ENCODE measurements at regions not wholly inside any gene's neighbourhood (a gene's known extent, or its start where the extent isn't known, plus 50 kb on each side); places are given as distances from the start of the nearest gene placed in this dataset.

DNA sequence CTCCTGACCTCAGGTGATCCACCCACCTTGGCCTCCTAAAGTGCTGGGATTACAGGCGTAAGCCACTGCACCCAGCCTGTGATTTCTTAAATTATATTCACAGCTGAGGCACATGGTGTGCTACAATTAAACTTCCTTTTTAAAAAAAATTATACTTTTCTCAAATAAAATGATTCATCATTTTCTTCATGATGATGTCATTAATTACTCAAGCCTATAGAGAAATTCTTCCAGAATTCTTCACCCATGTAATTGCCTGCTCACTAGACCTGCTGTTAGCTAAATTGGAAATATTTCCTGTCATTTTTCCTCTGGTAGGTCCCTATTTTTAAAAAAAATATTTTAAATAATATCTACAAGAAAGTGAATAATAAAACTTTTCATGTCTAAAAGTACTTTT, 440.0 kb upstream of the ANO3 start:
- intact Hi-C loops (cut with micrococcal nuclease; ENCODE audit: unreplicated experiment), result no loop called here
- no peaks in the 10 kb centered on the region for H3K4me1 ChIP-seq (ENCODE audit: insufficient read depth, low read length, poor library complexity, severe bottlenecking)

GRCh38 chr11:25899617-25900160, 432.2 kb upstream of the ANO3 start:
- POLR2A ChIA-PET (ENCODE audit: low non-redundant PET), result no interaction called here
- no peaks in the 10 kb centered on the region for H3K27me3 ChIP-seq (replicated peaks; ENCODE audit: insufficient read depth, low read depth, low read length, poor library complexity)
- no peaks in the 10 kb centered on the region for H3K4me1 ChIP-seq (ENCODE audit: insufficient read depth, low read length, poor library complexity, severe bottlenecking)
- CTCF ChIA-PET, result no interaction called here
- no peak for DNase-seq (ENCODE audit: low spot score)
- H3K36me3 ChIP-seq (ENCODE audit: insufficient read depth, low read length, poor library complexity, severe bottlenecking), result no peaks in the 10 kb centered on the region
- intact Hi-C loops (cut with micrococcal nuclease; ENCODE audit: unreplicated experiment), result no loop called here
- TF ChIP-seq CTCF (conservative IDR thresholded peaks at IDR 0.05; ENCODE audit: low read depth, low read length) (no peak), EZH2 (IDR thresholded peaks at IDR 0.05; ENCODE audit: borderline replicate concordance, low read depth, low read length, poor library complexity, severe bottlenecking) (no peak)
- no peak overlapping the region for H3K27ac ChIP-seq (ENCODE audit: low read depth, low read length, poor library complexity, severe bottlenecking)
- H3K9me3 ChIP-seq (ENCODE audit: low read depth, low read length, poor library complexity, severe bottlenecking), result no peaks in the 10 kb centered on the region
- H3K4me3 ChIP-seq (ENCODE audit: low read depth, low read length, poor library complexity, severe bottlenecking), result no peak overlapping the region
- no TSS peak for BruUV-seq (replicated peaks)

More for the DNA sequence above, 440.0 kb upstream of the ANO3 start:
- H3K9me3 ChIP-seq (ENCODE audit: low read depth, low read length, poor library complexity, severe bottlenecking), result no peaks in the 10 kb centered on the region
- no peaks in the 10 kb centered on the region for H3K27me3 ChIP-seq (replicated peaks; ENCODE audit: insufficient read depth, low read depth, low read length, poor library complexity)
- DNase-seq (ENCODE audit: low spot score), result no peak
- no TSS peak for BruUV-seq (replicated peaks)
- no peak for TF ChIP-seq EZH2 (IDR thresholded peaks at IDR 0.05; ENCODE audit: borderline replicate concordance, low read depth, low read length, poor library complexity, severe bottlenecking)
- no peak for TF ChIP-seq CTCF (conservative IDR thresholded peaks at IDR 0.05; ENCODE audit: low read depth, low read length)
- POLR2A ChIA-PET (ENCODE audit: low non-redundant PET), result no interaction called here
- H3K4me3 ChIP-seq (ENCODE audit: low read depth, low read length, poor library complexity, severe bottlenecking), result no peak overlapping the region
- no peaks in the 10 kb centered on the region for H3K36me3 ChIP-seq (ENCODE audit: insufficient read depth, low read length, poor library complexity, severe bottlenecking)
- CTCF ChIA-PET, result no interaction called here
- H3K27ac ChIP-seq (ENCODE audit: low read depth, low read length, poor library complexity, severe bottlenecking), result no peak overlapping the region

GRCh38 chr11:25900814-25901213, 431.1 kb upstream of the ANO3 start:
- H3K27ac ChIP-seq (ENCODE audit: low read depth, low read length, poor library complexity, severe bottlenecking), result no peak overlapping the region
- DNase-seq (ENCODE audit: low spot score), result no peak
- BruUV-seq (replicated peaks), result no TSS peak
- TF ChIP-seq CTCF (conservative IDR thresholded peaks at IDR 0.05; ENCODE audit: low read depth, low read length), result no peak
- TF ChIP-seq EZH2 (IDR thresholded peaks at IDR 0.05; ENCODE audit: borderline replicate concordance, low read depth, low read length, poor library complexity, severe bottlenecking), result no peak
- H3K36me3 ChIP-seq (ENCODE audit: insufficient read depth, low read length, poor library complexity, severe bottlenecking), result no peaks in the 10 kb centered on the region
- CTCF ChIA-PET, result no interaction called here
- intact Hi-C loops (cut with micrococcal nuclease; ENCODE audit: unreplicated experiment), result no loop called here
- H3K4me1 ChIP-seq (ENCODE audit: insufficient read depth, low read length, poor library complexity, severe bottlenecking), result no peaks in the 10 kb centered on the region
- no peak overlapping the region for H3K4me3 ChIP-seq (ENCODE audit: low read depth, low read length, poor library complexity, severe bottlenecking)
- POLR2A ChIA-PET (ENCODE audit: low non-redundant PET), result no interaction called here
- H3K27me3 ChIP-seq (replicated peaks; ENCODE audit: insufficient read depth, low read depth, low read length, poor library complexity), result no peaks in the 10 kb centered on the region
- H3K9me3 ChIP-seq (ENCODE audit: low read depth, low read length, poor library complexity, severe bottlenecking), result no peaks in the 10 kb centered on the region
